HCT116 (cell line): ENCODE measurements at regions not wholly inside any gene's neighbourhood (a gene's known extent, or its start where the extent isn't known, plus 50 kb on each side); places are given as distances from the start of the nearest gene placed in this dataset.

Experiments used
- ATAC-seq: fragments of 200-7000 bp; cut with Tn5 transposase; 2 replicates; pipeline ENCODE4 v1.9.1; 2020; ENCODE audit warnings: mild to moderate bottlenecking, moderate library complexity
- BruUV-seq: library from RNA; stranded (reverse); fragments of 400-500 nt; replicated peaks from 2 replicates; lab custom pipeline; 2021; lab: Mats Ljungman, UMichigan
- CTCF ChIA-PET: fragments of 300-600 bp; sonication (Branson Sonifier 250); formaldehyde crosslinking; loops from one replicate; lab custom pipeline; 2021; ENCODE audit warnings: antibody characterized with exemption; lab: Charles Lee
- POLR2A ChIA-PET: fragments of 300-600, 350-600 bp; sonication (Branson Sonifier 250); formaldehyde crosslinking; loops from one replicate; lab custom pipeline; 2021; ENCODE audit warnings: antibody characterized with exemption; lab: Charles Lee
- RAD21 ChIA-PET, 2 experiments: fragments of 300-600 bp; sonication (Branson Sonifier 250); formaldehyde crosslinking; loops; one replicate each; lab custom pipeline; 2023; ENCODE audit warnings: low total read pairs in 2 of 2; ENCODE audit not compliant: uncharacterized antibody in 2 of 2, unreplicated experiment in 2 of 2, low non-redundant PET in 1 of 2; lab: Charles Lee
- DNase-seq: peaks from one replicate; pipeline ENCODE4 v3.0.0-alpha.2; 2010; ENCODE audit warnings: low read depth, low spot score
- H2AFZ ChIP-seq: fragments of 200-600 bp; shearing (Covaris generic), sonication (generic); 2 replicates; pipeline ENCODE4 v1.6.1; 2017; ENCODE audit warnings: low read depth, mixed run types, mixed read lengths, antibody characterized with exemption, low read length; ENCODE audit not compliant: poor library complexity, severe bottlenecking
- H3K27ac ChIP-seq: 2 replicates; pipeline ENCODE4 v1.5.1; 2012; ENCODE audit warnings: low read depth, low read length
- H3K27me3 ChIP-seq: fragments of 200-600 bp; sonication (generic); 2 replicates; pipeline ENCODE4 v1.6.1; 2016; ENCODE audit warnings: mixed run types, low read length, mixed read lengths; ENCODE audit not compliant: insufficient read depth
- H3K36me3 ChIP-seq, 2 experiments: fragments of 200-500 bp in 1 of 2; fragments of 200-600 bp in 1 of 2; sonication (Bioruptor generic) in 1 of 2; sonication (generic) in 1 of 2; 2 replicates each; pipeline versions ENCODE4 v1.5.1 to v1.6.1; 2014 to 2016; ENCODE audit warnings: low read length in 2 of 2, inconsistent platforms in 1 of 2, mixed read lengths in 1 of 2, mixed run types in 1 of 2; ENCODE audit not compliant: insufficient read depth in 2 of 2, control insufficient read depth in 1 of 2
- H3K4me1 ChIP-seq, 2 experiments: fragments of 200-600 bp in 1 of 2; sonication (generic) in 1 of 2; 2 replicates each; pipeline versions ENCODE4 v1.5.1 to v1.6.1; 2012 to 2017; ENCODE audit warnings: low read length in 2 of 2, inconsistent platforms in 1 of 2, mild to moderate bottlenecking in 1 of 2, mixed read lengths in 1 of 2, mixed run types in 1 of 2, moderate library complexity in 1 of 2; ENCODE audit not compliant: insufficient read depth in 2 of 2, control insufficient read depth in 1 of 2
- H3K4me2 ChIP-seq: fragments of 200-600 bp; sonication (generic); 2 replicates; pipeline ENCODE4 v1.6.1; 2017; ENCODE audit warnings: mixed run types, low read length, mixed read lengths
- H3K4me3 ChIP-seq, 2 experiments: fragments of 200-600 bp in 1 of 2; sonication (generic) in 1 of 2; replicated peaks in 1 of 2; 2 replicates each; pipeline ENCODE4 v1.5.1; 2011 to 2016; ENCODE audit warnings: low read length in 2 of 2, control low read depth in 1 of 2, low read depth in 1 of 2, mild to moderate bottlenecking in 1 of 2, mixed read lengths in 1 of 2, mixed run types in 1 of 2
- H3K79me2 ChIP-seq: fragments of 200-600 bp; sonication (generic); 2 replicates; pipeline ENCODE4 v1.6.1; 2017; ENCODE audit warnings: mild to moderate bottlenecking, mixed run types, low read length, moderate library complexity, mixed read lengths; ENCODE audit not compliant: insufficient read depth
- H3K9ac ChIP-seq: fragments of 200-600 bp; sonication (generic); 2 replicates; pipeline ENCODE4 v1.6.1; 2016; ENCODE audit warnings: low read length, mixed read lengths
- H3K9me2 ChIP-seq: fragments of 200-600 bp; sonication (generic), shearing (Covaris generic); 2 replicates; pipeline ENCODE4 v1.6.1; 2017; ENCODE audit warnings: mixed run types, mild to moderate bottlenecking, moderate library complexity; ENCODE audit not compliant: insufficient read depth
- H3K9me3 ChIP-seq, 2 experiments: fragments of 200-500 bp in 1 of 2; fragments of 200-600 bp in 1 of 2; sonication (Bioruptor generic) in 1 of 2; sonication (generic) in 1 of 2; 2 replicates each; pipeline ENCODE4 v1.6.1; 2014 to 2017; ENCODE audit warnings: low read length in 2 of 2, mixed read lengths in 2 of 2, inconsistent platforms in 1 of 2, low read depth in 1 of 2, mild to moderate bottlenecking in 1 of 2, mixed run types in 1 of 2, moderate library complexity in 1 of 2; ENCODE audit not compliant: control insufficient read depth in 1 of 2, insufficient read depth in 1 of 2
- H4K20me1 ChIP-seq: fragments of 200-600 bp; sonication (generic), shearing (Covaris generic); 2 replicates; pipeline ENCODE4 v1.6.1; 2017; ENCODE audit warnings: mixed run types, mild to moderate bottlenecking, moderate library complexity; ENCODE audit not compliant: insufficient read depth
- CBX3 ChIP-seq: IDR thresholded peaks from 2 replicates; pipeline ENCODE4 v1.6.1; 2012; ENCODE audit warnings: low read depth
- CEBPB ChIP-seq: IDR thresholded peaks from 2 replicates; pipeline ENCODE4 v1.6.1; 2012; ENCODE audit warnings: low read depth
- EGR1 ChIP-seq: IDR thresholded peaks from 2 replicates; pipeline ENCODE4 v1.6.1; 2012; ENCODE audit warnings: low read depth
- EZH2 ChIP-seq: fragments of 200-600 bp; sonication (generic); IDR thresholded peaks from 2 replicates; pipeline ENCODE4 v1.6.1; 2017; ENCODE audit warnings: antibody characterized with exemption, mixed run types
- EZH2phosphoT487 ChIP-seq: fragments of 200-600 bp; IDR thresholded peaks from 2 replicates; pipeline ENCODE4 v1.6.1; 2018; ENCODE audit warnings: antibody characterized with exemption, borderline replicate concordance
- JUND ChIP-seq: IDR thresholded peaks from 2 replicates; pipeline ENCODE4 v1.6.1; 2012
- POLR2A ChIP-seq: IDR thresholded peaks from 2 replicates; pipeline ENCODE4 v1.7.0; 2011; ENCODE audit warnings: borderline replicate concordance; ENCODE audit not compliant: insufficient read depth, insufficient read length; ENCODE audit errors: extremely low read depth
- SIN3A ChIP-seq: IDR thresholded peaks from 2 replicates; pipeline ENCODE4 v1.6.1; 2012; ENCODE audit warnings: low read depth
- SP1 ChIP-seq: IDR thresholded peaks from 2 replicates; pipeline ENCODE4 v1.6.1; 2012; ENCODE audit warnings: low read depth
- SRF ChIP-seq: IDR thresholded peaks from 2 replicates; pipeline ENCODE4 v1.6.1; 2012; ENCODE audit warnings: low read depth
- TCF7L2 ChIP-seq: IDR thresholded peaks from 2 replicates; pipeline ENCODE4 v1.7.0; 2011; ENCODE audit warnings: borderline replicate concordance, inconsistent platforms; ENCODE audit not compliant: insufficient read depth, insufficient read length; ENCODE audit errors: extremely low read depth
- ZFX ChIP-seq: fragments of 450-650 bp; IDR thresholded peaks from 2 replicates; pipeline ENCODE4 v1.6.1; 2017
- ZNF274 ChIP-seq: fragments of 200-500 bp; sonication (Bioruptor generic); IDR thresholded peaks from 2 replicates; pipeline ENCODE4 v1.6.1; 2014; ENCODE audit warnings: mild to moderate bottlenecking, low read depth, low read length, inconsistent platforms
- intact Hi-C: fragments of 100-400 bp; cut with micrococcal nuclease; formaldehyde crosslinking; loops from 2 replicates; pipeline ENCODE4 v1.10.0; 2022
- TF ChIP-seq, protein P1 (sequence below): IDR thresholded peaks from 2 replicates; pipeline ENCODE4 v1.6.1; 2012
- TF ChIP-seq, protein P2 (sequence below), 3 experiments: fragments of 200-600 bp in 1 of 3; sonication (generic) in 1 of 3; IDR thresholded peaks in 2 of 3; conservative IDR thresholded peaks in 1 of 3; 2 replicates each; pipeline ENCODE4 v1.5.1; 2012 to 2017; ENCODE audit warnings: low read depth in 2 of 3, low read length in 2 of 3, antibody characterized with exemption in 1 of 3, borderline replicate concordance in 1 of 3, control low read depth in 1 of 3, mild to moderate bottlenecking in 1 of 3, mixed read lengths in 1 of 3, mixed run types in 1 of 3, moderate library complexity in 1 of 3; ENCODE audit not compliant: insufficient read depth in 1 of 3

DNA sequence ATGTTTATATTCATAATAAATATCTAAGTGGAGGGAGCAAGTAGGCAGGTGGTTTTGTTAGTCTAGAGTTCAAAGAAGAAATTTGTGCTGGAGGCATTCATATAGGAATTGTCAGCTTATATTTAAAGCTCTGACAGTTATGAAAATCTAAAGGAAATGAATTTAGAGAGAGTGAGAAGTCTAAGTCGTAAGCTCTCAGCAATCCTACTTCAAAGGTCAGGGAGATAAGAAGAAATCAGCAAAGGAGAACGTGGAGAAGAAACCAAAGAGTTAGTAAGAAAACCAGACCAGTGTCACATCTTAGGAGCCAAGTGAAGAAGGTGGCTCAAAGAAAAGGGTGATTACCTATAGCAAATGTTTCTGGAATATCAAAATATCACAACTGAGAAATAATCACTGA, 241.8 kb downstream of the FSCB start (continued):
- TF ChIP-seq SP1 (no peak), TCF7L2 (no peak), POLR2A (no peak), EGR1 (no peak), EZH2 (no peak)

DNA sequence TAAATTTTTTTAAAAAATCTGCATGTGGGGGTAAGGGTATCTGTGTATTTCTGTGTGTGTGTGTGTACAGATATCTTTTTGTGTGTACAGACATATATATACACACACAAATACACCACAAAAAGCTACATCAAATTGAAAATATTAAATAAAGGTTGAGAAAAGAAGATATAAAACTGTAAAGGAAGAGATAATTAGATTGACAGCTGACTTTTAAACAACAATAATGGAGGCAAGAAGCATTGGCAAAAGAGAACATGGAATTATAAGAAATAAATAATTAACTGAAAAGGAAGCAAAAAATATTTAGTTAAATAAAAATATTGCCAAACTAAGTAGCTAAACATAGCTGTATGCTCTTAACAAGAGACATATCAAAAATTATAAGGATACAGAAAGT, 291.4 kb downstream of the FSCB start:
- Histone ChIP-seq H3K9me3 (no peaks in the 10 kb centered on the region), H3K4me2 (no peak overlapping the region), H3K79me2 (no peaks in the 10 kb centered on the region), H3K4me3 (no peak overlapping the region), H3K27ac (no peak overlapping the region), H3K36me3 (no peaks in the 10 kb centered on the region), H3K9ac (no peak overlapping the region), H3K4me1 (no peaks in the 10 kb centered on the region), H3K9me2 (no peaks in the 10 kb centered on the region), H4K20me1 (no peaks in the 10 kb centered on the region), H2AFZ (no peak overlapping the region), H3K27me3 (no peaks in the 10 kb centered on the region)
- TF ChIP-seq TCF7L2 (no peak), EZH2phosphoT487 (no peak), EGR1 (no peak), ZFX (no peak)
- TF ChIP-seq, protein P1, sequence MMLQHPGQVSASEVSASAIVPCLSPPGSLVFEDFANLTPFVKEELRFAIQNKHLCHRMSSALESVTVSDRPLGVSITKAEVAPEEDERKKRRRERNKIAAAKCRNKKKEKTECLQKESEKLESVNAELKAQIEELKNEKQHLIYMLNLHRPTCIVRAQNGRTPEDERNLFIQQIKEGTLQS = no peak
- ATAC-seq = no peak
- no TSS peak for BruUV-seq
- CTCF ChIA-PET = no interaction called here
- POLR2A ChIA-PET = no interaction called here
- RAD21 ChIA-PET = no interaction called here
- intact Hi-C loops = no loop called here
- no peak for DNase-seq

DNA sequence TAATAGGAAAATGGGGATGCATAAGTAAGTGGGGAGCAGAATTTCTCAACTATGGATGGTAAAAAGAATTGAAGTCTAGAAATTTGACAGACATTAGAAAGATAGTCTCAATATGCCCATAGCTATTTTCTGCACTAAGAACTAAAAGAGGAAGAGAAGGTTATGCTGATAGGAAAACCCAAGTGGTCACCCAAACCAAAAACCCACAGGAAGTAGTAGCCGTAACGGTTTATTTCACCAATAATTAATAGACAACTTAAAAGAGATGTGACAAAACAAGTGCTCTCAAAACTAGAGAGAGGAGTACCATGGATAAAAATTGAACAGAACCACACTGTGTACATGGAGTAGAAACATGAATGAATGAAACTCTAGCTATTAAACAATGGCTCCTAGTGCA, 295.4 kb downstream of the FSCB start:
- no peak for ATAC-seq
- intact Hi-C loops = no loop called here

More for the DNA sequence above, 295.4 kb downstream of the FSCB start:
- H3K4me3 ChIP-seq = no peak overlapping the region
- TF ChIP-seq SIN3A (no peak), EZH2 (no peak), ZFX (no peak), CEBPB (no peak), ZNF274 (no peak), SRF (no peak), JUND (no peak), CBX3 (no peak), EGR1 (no peak), SP1 (no peak), TCF7L2 (no peak)
- TF ChIP-seq, protein P2, sequence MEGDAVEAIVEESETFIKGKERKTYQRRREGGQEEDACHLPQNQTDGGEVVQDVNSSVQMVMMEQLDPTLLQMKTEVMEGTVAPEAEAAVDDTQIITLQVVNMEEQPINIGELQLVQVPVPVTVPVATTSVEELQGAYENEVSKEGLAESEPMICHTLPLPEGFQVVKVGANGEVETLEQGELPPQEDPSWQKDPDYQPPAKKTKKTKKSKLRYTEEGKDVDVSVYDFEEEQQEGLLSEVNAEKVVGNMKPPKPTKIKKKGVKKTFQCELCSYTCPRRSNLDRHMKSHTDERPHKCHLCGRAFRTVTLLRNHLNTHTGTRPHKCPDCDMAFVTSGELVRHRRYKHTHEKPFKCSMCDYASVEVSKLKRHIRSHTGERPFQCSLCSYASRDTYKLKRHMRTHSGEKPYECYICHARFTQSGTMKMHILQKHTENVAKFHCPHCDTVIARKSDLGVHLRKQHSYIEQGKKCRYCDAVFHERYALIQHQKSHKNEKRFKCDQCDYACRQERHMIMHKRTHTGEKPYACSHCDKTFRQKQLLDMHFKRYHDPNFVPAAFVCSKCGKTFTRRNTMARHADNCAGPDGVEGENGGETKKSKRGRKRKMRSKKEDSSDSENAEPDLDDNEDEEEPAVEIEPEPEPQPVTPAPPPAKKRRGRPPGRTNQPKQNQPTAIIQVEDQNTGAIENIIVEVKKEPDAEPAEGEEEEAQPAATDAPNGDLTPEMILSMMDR (IDR thresholded peaks at IDR 0.05 in 2 of 3, conservative IDR thresholded peaks at IDR 0.05 in 1 of 3; ENCODE audit: borderline replicate concordance in 1 of 3, insufficient read depth in 1 of 3, low read depth in 2 of 3, low read length in 2 of 3) = no peak
- no peak overlapping the region for H2AFZ ChIP-seq
- H3K9ac ChIP-seq = no peak overlapping the region
- RAD21 ChIA-PET = no interaction called here
- CTCF ChIA-PET = no interaction called here
- no peaks in the 10 kb centered on the region for H3K27me3 ChIP-seq
- H3K9me2 ChIP-seq = no peaks in the 10 kb centered on the region
- H3K36me3 ChIP-seq = no peaks in the 10 kb centered on the region
- no peaks in the 10 kb centered on the region for H4K20me1 ChIP-seq
- H3K79me2 ChIP-seq = no peaks in the 10 kb centered on the region
- no peak overlapping the region for H3K27ac ChIP-seq
- DNase-seq = no peak
- POLR2A ChIA-PET = no interaction called here
- no TSS peak for BruUV-seq
- no peak overlapping the region for H3K4me2 ChIP-seq
- no peaks in the 10 kb centered on the region for H3K4me1 ChIP-seq
- no peaks in the 10 kb centered on the region for H3K9me3 ChIP-seq
